Endodermal cell (in vitro differentiated cells): ENCODE measurements at regions not wholly inside any gene's neighbourhood (a gene's known extent, or its start where the extent isn't known, plus 50 kb on each side); places are given as distances from the start of the nearest gene placed in this dataset.
A peak's percentile ranks its signal among the peaks of the same experiment; 100 is the strongest.

Experiments
- DNase-seq: peaks from one replicate; pipeline ENCODE4 v3.0.0-alpha.2; 2017
- H3K27ac ChIP-seq: 2 replicates; pipeline ENCODE4 v1.5.1; 2013; ENCODE audit warnings: mild to moderate bottlenecking, low read depth, low read length, moderate library complexity
- H3K27me3 ChIP-seq: 2 replicates; pipeline ENCODE4 v1.6.1; 2013; ENCODE audit warnings: mild to moderate bottlenecking, low read length, moderate library complexity; ENCODE audit not compliant: insufficient read depth, control insufficient read depth, poor library complexity, severe bottlenecking
- H3K36me3 ChIP-seq: 2 replicates; pipeline ENCODE4 v1.7.0; 2013; ENCODE audit warnings: mild to moderate bottlenecking, low read length, moderate library complexity; ENCODE audit not compliant: control insufficient read depth, insufficient read depth
- H3K4me1 ChIP-seq: one replicate; pipeline ENCODE4 v1.7.0; 2013; ENCODE audit warnings: low read length; ENCODE audit not compliant: control insufficient read depth, insufficient read depth
- H3K4me3 ChIP-seq: 2 replicates; pipeline ENCODE4 v1.5.1; 2013; ENCODE audit warnings: mild to moderate bottlenecking, low read length, moderate library complexity
- H3K9ac ChIP-seq: 2 replicates; pipeline ENCODE4 v1.6.1; 2013; ENCODE audit warnings: mild to moderate bottlenecking, low read length, moderate library complexity; ENCODE audit not compliant: poor library complexity, severe bottlenecking; ENCODE audit errors: extremely low read depth
- H3K9me3 ChIP-seq: 2 replicates; pipeline ENCODE4 v1.6.1; 2013; ENCODE audit warnings: mild to moderate bottlenecking, low read length, moderate library complexity; ENCODE audit not compliant: control insufficient read depth
- H3K27ac Mint-ChIP-seq: 2 replicates; pipeline ENCODE4 v1.8.0; 2020; ENCODE audit warnings: mixed read lengths
- H3K27me3 Mint-ChIP-seq: 2 replicates; pipeline ENCODE4 v1.8.0; 2021; ENCODE audit warnings: mild to moderate bottlenecking, mixed read lengths; ENCODE audit not compliant: insufficient read depth
- H3K36me3 Mint-ChIP-seq: 2 replicates; pipeline ENCODE4 v1.8.0; 2020; ENCODE audit warnings: low read depth, mixed read lengths
- H3K4me1 Mint-ChIP-seq: 2 replicates; pipeline ENCODE4 v1.8.0; 2020; ENCODE audit warnings: mixed read lengths
- H3K4me3 Mint-ChIP-seq: 2 replicates; pipeline ENCODE4 v1.8.0; 2020; ENCODE audit warnings: mild to moderate bottlenecking, moderate library complexity, mixed read lengths
- H3K9me3 Mint-ChIP-seq: 2 replicates; pipeline ENCODE4 v1.8.0; 2020; ENCODE audit warnings: mild to moderate bottlenecking, mixed read lengths
- CTCF ChIP-seq: fragments of 200-600 bp; sonication (generic); conservative IDR thresholded peaks from 2 replicates; pipeline ENCODE4 v1.5.0; 2021; ENCODE audit warnings: antibody characterized with exemption, mild to moderate bottlenecking
- WGBS, 2 experiments: methylation state at CpG; one replicate each; pipeline versions ENCODE4 v1.1.5 to v1.1.7; 2013; ENCODE audit warnings: missing lambda C conversion rate in 2 of 2, mixed read lengths in 1 of 2; ENCODE audit not compliant: insufficient coverage in 1 of 2, insufficient read length in 1 of 2; 5-methylcytosine and 5-hydroxymethylcytosine counted together

- no peak overlapping the region for H3K27ac ChIP-seq
- no peaks in the 10 kb centered on the region for H3K36me3 ChIP-seq
- Mint-ChIP-seq H3K27ac (no peak overlapping the region), H3K4me3 (no peak overlapping the region), H3K4me1 (peaks cover 22% of the 10 kb centered on the region), H3K27me3 (peaks cover 2% of the 10 kb centered on the region), H3K9me3 (peaks cover 6% of the 10 kb centered on the region), H3K36me3 (no peaks in the 10 kb centered on the region)
- no peak overlapping the region for H3K4me3 ChIP-seq
- peaks cover 11% of the 10 kb centered on the region for H3K4me1 ChIP-seq
- TF ChIP-seq CTCF: no peak
- H3K9me3 ChIP-seq: peaks cover 17% of the 10 kb centered on the region
- no peak for DNase-seq
- 89 to 97% methylated on average over 2 of the region's 2 CpGs for WGBS, 2 experiments
- H3K27me3 ChIP-seq: no peaks in the 10 kb centered on the region
- no peak overlapping the region for H3K9ac ChIP-seq
These were observed 263.4 kb downstream of the SEC61B start for GRCh38 chr9:99485459-99485858.

GRCh38 chr9:99486684-99487083 lies 264.6 kb downstream of the SEC61B start:
- Mint-ChIP-seq H3K36me3 (no peaks in the 10 kb centered on the region), H3K4me3 (no peak overlapping the region), H3K27me3 (peaks cover 2% of the 10 kb centered on the region), H3K4me1 (peaks cover 22% of the 10 kb centered on the region), H3K27ac (no peak overlapping the region), H3K9me3 (peaks cover 6% of the 10 kb centered on the region)
- Histone ChIP-seq H3K27ac (no peak overlapping the region), H3K4me3 (no peak overlapping the region), H3K36me3 (no peaks in the 10 kb centered on the region), H3K4me1 (peaks cover 11% of the 10 kb centered on the region), H3K9ac (no peak overlapping the region), H3K9me3 (peaks cover 17% of the 10 kb centered on the region), H3K27me3 (no peaks in the 10 kb centered on the region)
- DNase-seq: no peak
- no peak for TF ChIP-seq CTCF

GRCh38 chr9:99488131-99489059 lies 266.3 kb downstream of the SEC61B start:
- no peak overlapping the region for H3K27ac Mint-ChIP-seq
- Histone ChIP-seq H3K9me3 (peaks cover 8% of the 10 kb centered on the region), H3K4me1 (peaks cover 11% of the 10 kb centered on the region), H3K27ac (no peak overlapping the region), H3K36me3 (no peaks in the 10 kb centered on the region), H3K27me3 (no peaks in the 10 kb centered on the region), H3K9ac (no peak overlapping the region), H3K4me3 (no peak overlapping the region)
- H3K27me3 Mint-ChIP-seq: peaks cover 2% of the 10 kb centered on the region
- peaks cover 4% of the 10 kb centered on the region for H3K9me3 Mint-ChIP-seq
- H3K36me3 Mint-ChIP-seq: no peaks in the 10 kb centered on the region
- 30 to 49% methylated on average over 4 to 7 of the region's 7 CpGs for WGBS, 2 experiments
- DNase-seq: peak; percentile 60
- TF ChIP-seq CTCF: no peak
- H3K4me1 Mint-ChIP-seq: peaks cover 22% of the 10 kb centered on the region
- H3K4me3 Mint-ChIP-seq: peak overlapping the region; percentile 23
